Kidney glomerular epithelial cell (primary cell): ENCODE measurements at regions not wholly inside any gene's neighbourhood (a gene's known extent, or its start where the extent isn't known, plus 50 kb on each side); places are given as distances from the start of the nearest gene placed in this dataset.
"Not testable (repeated sequence)": the region's sequence is repeated elsewhere in the genome, so short reads cannot be mapped to it uniquely, and the experiment has no call there.

Experiments
- DNase-seq: peaks from one replicate; lab custom pipeline; 2025; lab: John Stamatoyannopoulos, UW

- DNase-seq, result no peak
Measured at GRCh38 chr5:12745537-12745936, 841.3 kb upstream of the CTNND2 start.

DNA sequence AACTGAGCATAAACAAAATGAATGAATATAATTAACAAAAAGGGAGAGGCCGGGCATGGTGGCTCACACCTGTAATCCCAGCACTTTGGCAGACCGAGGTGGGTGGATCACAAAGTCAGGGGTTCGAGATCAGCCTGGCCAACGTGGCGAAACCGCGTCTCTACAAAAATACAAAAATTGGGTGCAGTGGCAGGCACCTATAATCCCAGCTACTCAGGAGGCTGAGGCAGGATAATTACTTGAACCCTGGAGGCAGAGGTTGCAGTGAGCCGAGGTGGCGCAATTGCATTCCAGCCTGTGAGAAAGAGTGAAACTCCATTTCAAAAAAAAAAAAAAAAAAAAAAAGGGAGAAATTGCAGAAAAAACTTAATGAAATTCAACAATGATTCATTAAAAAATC is 839.3 kb upstream of the CTNND2 start:
- DNase-seq, result no peak

GRCh38 chr5:12730354-12730753 is 826.1 kb upstream of the CTNND2 start:
- no peak for DNase-seq

GRCh38 chr5:12716664-12717063 is 812.4 kb upstream of the CTNND2 start:
- DNase-seq, result no peak

GRCh38 chr5:12707560-12707959 is 803.3 kb upstream of the CTNND2 start:
- no peak for DNase-seq

DNA sequence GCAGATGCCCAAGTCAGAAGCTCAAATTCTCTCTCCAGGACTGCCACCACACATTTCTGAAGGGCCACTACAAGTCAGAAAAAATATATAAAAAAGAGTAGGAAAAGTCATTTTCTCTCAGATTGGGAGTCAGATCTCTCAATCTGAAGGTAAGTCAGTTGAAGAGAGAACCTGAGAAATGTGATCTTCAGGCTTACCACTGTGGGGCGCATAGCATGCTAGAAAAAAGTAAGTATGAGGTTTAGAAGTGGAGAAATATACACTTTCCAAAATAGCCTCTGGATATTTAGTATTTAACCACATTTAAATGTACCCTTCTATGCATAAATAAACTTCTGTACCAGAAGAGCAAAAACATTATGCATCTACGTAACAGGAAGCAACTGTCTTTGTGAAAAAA is 800.7 kb upstream of the CTNND2 start:
- DNase-seq, result no peak

DNA sequence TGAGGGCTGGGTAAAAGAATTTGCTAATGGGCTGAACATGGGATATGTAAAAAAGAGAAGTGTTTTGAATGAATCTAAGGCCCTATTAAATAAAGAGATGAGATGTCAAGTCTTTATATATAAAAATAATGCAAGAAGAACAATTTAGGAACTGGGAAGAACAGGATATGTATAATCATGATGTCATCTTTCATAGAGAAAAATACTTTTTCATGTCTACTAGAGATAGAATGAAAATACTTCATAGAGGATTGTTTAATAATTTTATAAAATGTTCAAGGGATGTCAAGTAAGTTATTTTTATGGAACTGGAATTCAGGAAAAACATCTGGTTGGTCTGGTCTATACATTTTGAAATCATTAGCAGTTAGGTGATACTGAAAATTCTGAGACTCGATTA is 799.0 kb upstream of the CTNND2 start:
- no peak for DNase-seq

- DNase-seq, result no peak
Measured at GRCh38 chr5:12695651-12696050, 791.4 kb upstream of the CTNND2 start.

DNA sequence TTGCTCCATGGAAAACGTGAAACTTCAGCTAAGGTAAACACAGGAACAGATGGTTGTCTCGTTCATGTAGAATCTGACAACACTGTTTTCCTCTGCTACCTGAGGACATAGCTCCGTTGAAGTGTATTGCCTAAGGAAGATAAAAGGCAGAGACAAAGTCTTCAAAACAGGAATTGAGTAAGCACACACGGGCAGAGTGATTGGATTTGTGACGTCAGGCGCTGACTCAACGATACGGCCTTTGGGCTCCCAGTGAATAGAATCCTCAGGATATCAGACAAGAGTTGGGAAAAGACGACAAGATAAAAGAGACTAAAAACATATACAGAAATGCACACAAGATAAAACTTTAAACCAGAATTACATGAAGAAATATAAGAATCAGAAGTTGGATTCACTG is 787.1 kb upstream of the CTNND2 start:
- DNase-seq, result no peak

DNA sequence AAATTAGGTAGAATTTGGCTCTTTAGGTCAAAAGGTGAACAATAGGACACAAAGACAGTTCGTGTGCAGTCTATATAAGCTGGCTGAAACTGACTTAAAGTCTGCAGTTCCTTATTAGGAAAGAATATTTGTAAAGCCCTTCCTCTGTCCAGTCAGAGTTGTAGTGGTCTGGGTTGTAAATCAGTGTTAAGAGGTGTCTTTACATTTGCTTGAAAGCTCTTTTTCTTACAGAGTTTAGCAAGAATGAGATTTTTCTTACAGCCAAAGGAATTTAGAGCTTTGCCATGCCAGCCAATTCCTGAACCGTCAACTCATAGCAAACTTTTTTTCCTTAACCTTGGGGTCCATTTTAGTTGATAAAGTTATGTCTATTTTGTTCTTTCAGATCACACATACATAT is 786.1 kb upstream of the CTNND2 start:
- DNase-seq, result no peak

DNA sequence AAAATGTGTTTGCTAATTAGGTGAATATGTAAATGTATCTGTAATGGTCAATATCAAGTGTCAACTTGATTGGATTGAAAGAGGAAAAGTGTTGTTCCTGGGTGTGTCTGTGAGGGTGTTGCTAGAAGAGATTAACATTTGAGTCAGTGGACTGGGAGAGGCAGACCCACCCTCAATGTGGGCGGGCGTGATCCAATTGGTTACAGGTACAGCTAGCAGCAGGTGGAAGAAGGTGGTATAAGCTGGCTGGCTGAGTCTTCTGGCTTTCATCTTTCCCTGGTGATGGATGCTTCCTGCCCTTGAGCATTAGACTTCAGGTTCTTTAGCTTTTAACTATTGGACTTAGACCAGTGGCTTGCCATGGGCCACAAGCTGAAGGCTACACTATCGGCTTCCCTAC is 779.0 kb upstream of the CTNND2 start:
- DNase-seq, result no peak

- no peak for DNase-seq
Measured at GRCh38 chr5:12679731-12680130, 775.5 kb upstream of the CTNND2 start.

DNA sequence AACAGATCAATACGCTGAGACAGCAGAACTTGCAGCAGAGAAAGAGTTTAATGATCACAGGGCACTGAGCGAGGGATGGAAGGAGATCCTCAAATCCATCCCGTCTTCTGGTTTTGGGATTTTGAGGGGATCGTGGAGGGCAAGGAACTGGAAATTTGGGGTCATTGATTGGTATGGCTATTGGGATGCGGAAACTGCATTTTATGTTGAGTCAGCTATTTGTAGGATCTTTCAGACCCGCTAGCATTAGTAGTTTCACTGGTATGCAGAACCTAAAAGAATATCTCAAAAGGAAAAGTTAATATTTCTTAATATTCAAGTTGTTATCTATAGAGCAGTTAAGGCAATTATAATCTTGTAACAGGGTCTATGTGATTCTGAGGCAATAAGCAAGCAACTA is 771.7 kb upstream of the CTNND2 start:
- DNase-seq, result no peak

DNA sequence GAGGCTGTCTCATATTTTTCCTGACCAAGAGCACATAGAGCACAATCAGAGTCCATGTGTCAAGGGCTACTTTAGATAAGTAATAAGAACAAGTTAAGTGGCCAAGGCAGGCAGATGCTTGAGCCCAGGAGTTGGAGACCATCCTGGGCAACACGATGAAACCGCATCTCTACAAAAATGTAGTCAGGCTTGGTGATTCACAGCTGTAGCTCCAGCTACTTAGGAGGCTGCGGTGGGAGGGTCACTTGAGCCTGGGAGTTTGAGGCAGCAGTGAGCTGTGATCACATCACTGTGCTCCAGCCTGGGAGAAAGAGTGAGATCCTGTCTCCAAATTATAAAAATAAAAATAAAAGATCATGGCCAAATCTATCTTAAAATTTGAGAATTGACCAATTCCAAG is 767.9 kb upstream of the CTNND2 start:
- DNase-seq, result no peak

DNA sequence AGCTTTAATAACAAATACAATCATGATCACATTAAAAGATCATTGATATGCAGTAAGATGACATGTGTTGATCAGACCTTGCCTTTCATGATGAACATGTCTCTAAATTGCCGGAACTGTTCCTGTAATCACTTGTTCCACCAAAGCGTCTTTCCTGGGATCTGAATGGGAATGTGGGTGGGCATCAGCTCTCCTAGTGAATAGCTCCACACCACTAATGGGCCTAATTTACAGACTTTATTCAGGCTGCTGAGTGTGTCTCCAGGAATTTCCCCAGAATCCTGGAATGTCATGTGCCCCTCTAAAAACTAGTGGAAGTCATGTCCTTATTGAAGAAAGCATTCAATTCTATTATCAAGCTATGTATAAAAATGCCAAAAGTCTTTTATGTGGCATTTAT is 765.1 kb upstream of the CTNND2 start:
- no peak for DNase-seq

DNA sequence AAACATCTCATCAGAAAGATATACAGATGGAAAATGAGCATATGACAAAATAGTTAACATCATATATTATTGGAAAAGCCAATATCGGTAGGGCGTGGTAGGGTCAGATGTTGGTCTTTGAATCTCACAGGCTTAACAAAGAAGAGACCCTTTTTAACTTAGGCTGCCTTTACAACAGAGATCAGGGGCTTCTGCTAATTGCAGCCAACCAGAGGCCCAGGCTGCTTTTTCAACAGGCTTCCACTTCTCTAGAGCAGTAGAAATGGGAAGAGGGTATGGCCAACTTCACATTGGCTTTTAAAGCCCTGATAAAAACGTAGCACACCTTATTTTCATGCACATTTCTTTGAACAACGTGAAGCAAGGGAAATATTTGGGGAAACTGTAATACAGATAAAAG is 764.3 kb upstream of the CTNND2 start:
- DNase-seq, result no peak

DNA sequence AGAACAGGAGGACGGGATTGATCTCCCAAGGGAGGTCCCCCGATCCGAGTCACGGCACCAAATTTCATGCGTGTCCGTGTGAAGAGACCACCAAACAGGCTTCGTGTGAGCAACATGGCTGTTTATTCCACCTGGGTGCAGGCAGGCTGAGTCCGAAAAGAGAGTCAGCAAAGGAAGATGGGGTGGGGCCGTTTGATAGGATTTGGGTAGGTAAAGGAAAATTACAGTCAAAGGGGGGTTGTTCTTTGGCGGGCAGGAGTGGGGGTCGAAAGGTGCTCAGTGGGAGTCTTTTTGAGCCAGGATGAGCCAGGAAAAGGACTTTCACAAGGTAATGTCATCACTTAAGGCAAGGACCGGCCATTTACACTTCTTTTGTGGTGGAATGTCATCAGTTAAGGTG is 763.6 kb upstream of the CTNND2 start:
- DNase-seq, result not testable (repeated sequence)

DNA sequence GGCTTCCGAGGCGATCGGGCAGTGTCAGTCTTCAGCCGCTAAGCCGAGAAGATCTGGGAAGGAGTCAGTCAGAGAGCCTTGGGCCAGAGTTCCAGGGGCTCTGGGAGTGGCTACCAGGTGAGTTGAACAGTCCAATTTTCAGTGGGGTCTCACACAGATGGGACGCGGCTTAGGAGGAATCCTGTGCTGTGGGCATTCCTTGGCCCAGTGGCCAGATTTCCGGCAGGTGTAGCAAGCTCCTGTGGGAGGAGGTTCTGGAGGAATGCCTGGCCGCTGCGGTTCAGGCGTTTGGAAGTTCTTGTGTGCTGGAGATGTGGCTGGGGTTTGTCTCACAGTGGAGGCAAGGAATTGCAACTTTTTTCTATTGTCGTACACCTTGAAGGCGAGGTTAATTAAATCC is 761.5 kb upstream of the CTNND2 start:
- not testable (repeated sequence) for DNase-seq

DNA sequence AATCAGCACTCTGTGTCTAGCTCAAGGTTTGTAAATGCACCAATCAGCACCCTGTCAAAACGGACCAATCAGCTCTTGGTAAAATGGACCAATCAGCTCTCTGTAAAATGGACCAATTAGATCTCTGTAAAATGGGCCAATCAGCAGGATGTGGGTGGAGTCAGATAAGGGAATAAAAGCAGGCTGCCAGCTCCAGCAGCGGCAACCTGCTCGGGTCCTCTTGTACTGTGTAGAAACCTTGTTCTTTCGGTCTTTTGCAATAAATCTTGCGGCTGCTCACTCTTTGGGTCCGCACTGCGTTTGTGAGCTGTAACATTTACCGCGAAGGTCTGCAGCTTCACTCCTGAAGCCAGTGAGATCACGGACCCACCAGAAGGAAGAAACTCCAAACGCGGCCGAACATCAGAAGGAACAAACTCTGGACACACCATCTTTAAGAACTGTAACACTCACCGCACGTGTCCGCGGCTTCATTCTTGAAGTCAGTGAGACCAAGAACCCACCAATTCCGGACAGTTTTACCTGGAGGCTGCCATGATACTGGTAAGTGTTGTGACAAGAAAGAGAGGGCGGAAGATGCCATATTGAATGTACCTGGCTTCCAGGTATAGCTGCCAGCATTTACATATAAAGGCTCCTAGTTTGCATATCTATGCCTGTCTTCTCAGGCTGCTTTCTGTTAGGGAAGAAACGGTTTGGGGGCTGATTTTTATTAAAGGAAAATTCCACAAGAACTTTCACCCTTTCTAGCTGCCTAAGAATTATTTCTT is 758.5 kb upstream of the CTNND2 start:
- no peak for DNase-seq

GRCh38 chr5:12661617-12662370 is 757.5 kb upstream of the CTNND2 start:
- no peak for DNase-seq

- not testable (repeated sequence) for DNase-seq
Measured at GRCh38 chr5:12660279-12661107, 756.2 kb upstream of the CTNND2 start.

GRCh38 chr5:12659686-12660085 is 755.4 kb upstream of the CTNND2 start:
- no peak for DNase-seq
